IPS-15b (cell line): ENCODE measurements at regions not wholly inside any gene's neighbourhood (a gene's known extent, or its start where the extent isn't known, plus 50 kb on each side); places are given as distances from the start of the nearest gene placed in this dataset.

Experiments
- H3K27me3 ChIP-seq: one replicate; pipeline ENCODE4 v1.6.1; 2013; ENCODE audit warnings: low read length; ENCODE audit not compliant: control insufficient read depth, insufficient read depth
- H3K36me3 ChIP-seq: one replicate; pipeline ENCODE4 v1.6.1; 2013; ENCODE audit warnings: low read length; ENCODE audit not compliant: control insufficient read depth, insufficient read depth
- H3K4me1 ChIP-seq: one replicate; pipeline ENCODE4 v1.6.1; 2013; ENCODE audit warnings: mild to moderate bottlenecking, low read length; ENCODE audit not compliant: control insufficient read depth, insufficient read depth
- H3K4me3 ChIP-seq: one replicate; pipeline ENCODE4 v1.5.1; 2013; ENCODE audit warnings: low read depth, low read length
- H3K9ac ChIP-seq: one replicate; pipeline ENCODE4 v1.6.1; 2013; ENCODE audit warnings: low read depth, mild to moderate bottlenecking, low read length
- H3K9me3 ChIP-seq: one replicate; pipeline ENCODE4 v1.6.1; 2013; ENCODE audit warnings: mild to moderate bottlenecking, low read length; ENCODE audit not compliant: control insufficient read depth, insufficient read depth

- no peaks in the 10 kb centered on the region for H3K36me3 ChIP-seq
- H3K4me1 ChIP-seq, result peaks cover 6% of the 10 kb centered on the region
- no peak overlapping the region for H3K9ac ChIP-seq
- H3K9me3 ChIP-seq, result no peaks in the 10 kb centered on the region
- no peaks in the 10 kb centered on the region for H3K27me3 ChIP-seq
- H3K4me3 ChIP-seq, result no peak overlapping the region
Measured at GRCh38 chr2:64359892-64360657, 93.9 kb upstream of the LGALSL start.

DNA sequence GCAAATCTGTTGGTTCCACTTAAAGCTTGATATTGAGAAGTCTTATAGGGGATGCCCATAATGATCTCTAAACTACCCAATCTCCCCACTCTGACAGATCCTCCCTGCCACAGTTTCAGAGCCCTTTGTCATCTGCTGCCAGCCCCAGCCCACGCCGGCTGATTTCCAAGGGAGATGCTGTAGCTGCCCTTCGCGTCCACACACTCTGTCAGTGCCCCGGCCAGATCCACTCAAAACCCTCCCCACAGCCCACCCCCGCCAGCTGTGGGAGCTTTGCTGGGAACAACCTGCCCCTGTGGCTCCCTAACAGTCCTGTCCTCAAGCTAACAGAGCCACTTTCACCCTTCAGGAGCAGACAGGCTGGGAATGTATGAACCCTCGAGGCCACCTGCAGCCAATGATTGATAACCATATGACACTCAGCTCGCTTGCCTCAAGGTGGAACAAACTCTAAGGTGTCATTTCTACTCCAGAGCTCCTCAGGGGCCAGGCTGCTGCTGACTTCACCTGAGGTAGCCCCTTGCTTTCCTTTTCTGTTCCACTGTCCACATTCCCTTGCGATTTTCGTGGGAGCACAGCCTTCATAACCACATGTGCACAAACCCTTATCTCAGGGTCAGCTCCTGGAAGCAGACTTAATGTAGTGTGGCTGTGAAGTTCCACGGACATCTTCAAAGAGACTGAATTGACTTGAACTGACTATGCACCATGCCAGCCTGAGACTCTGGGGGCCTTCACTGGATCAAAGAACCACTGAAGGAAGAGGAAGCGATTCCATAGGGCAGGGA lies 92.6 kb upstream of the LGALSL start:
- Histone ChIP-seq H3K4me3 (no peak overlapping the region), H3K9ac (no peak overlapping the region), H3K27me3 (no peaks in the 10 kb centered on the region), H3K36me3 (no peaks in the 10 kb centered on the region), H3K9me3 (no peaks in the 10 kb centered on the region), H3K4me1 (peaks cover 6% of the 10 kb centered on the region)

GRCh38 chr2:64362562-64363026 lies 91.4 kb upstream of the LGALSL start:
- no peaks in the 10 kb centered on the region for H3K36me3 ChIP-seq
- no peaks in the 10 kb centered on the region for H3K27me3 ChIP-seq
- no peaks in the 10 kb centered on the region for H3K9me3 ChIP-seq
- H3K4me1 ChIP-seq, result peaks cover 9% of the 10 kb centered on the region
- no peak overlapping the region for H3K4me3 ChIP-seq
- no peak overlapping the region for H3K9ac ChIP-seq

GRCh38 chr2:64363140-64363539 lies 90.8 kb upstream of the LGALSL start:
- Histone ChIP-seq H3K27me3 (no peaks in the 10 kb centered on the region), H3K36me3 (no peaks in the 10 kb centered on the region), H3K9me3 (no peaks in the 10 kb centered on the region), H3K4me3 (no peak overlapping the region), H3K4me1 (peaks cover 9% of the 10 kb centered on the region), H3K9ac (no peak overlapping the region)

DNA sequence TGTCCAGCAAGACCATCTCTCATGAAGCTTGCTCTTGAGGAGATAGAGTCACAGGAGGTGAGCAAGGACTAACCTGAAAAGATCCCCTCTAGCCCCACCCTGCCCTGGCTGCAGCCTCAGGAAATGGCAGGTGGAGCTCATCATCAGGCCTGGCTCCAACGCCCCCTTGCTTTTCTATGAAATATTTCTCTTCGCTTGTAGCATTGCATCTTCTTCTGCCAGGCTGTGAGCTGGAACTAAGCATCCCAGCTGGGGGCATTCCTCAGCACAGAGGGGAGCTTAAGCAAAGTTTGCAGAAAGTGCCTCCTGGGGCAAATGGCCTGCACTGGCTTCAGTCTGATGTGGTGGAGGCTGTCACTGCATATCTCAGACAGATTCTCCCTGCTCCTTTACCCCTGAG lies 90.1 kb upstream of the LGALSL start:
- H3K27me3 ChIP-seq, result no peaks in the 10 kb centered on the region
- H3K9ac ChIP-seq, result no peak overlapping the region
- no peaks in the 10 kb centered on the region for H3K9me3 ChIP-seq
- peaks cover 9% of the 10 kb centered on the region for H3K4me1 ChIP-seq
- no peaks in the 10 kb centered on the region for H3K36me3 ChIP-seq
- H3K4me3 ChIP-seq, result no peak overlapping the region

- H3K36me3 ChIP-seq, result no peaks in the 10 kb centered on the region
- no peak overlapping the region for H3K9ac ChIP-seq
- no peak overlapping the region for H3K4me3 ChIP-seq
- H3K4me1 ChIP-seq, result peaks cover 9% of the 10 kb centered on the region
- no peaks in the 10 kb centered on the region for H3K27me3 ChIP-seq
- no peaks in the 10 kb centered on the region for H3K9me3 ChIP-seq
Measured at GRCh38 chr2:64367444-64368232, 86.3 kb upstream of the LGALSL start.

DNA sequence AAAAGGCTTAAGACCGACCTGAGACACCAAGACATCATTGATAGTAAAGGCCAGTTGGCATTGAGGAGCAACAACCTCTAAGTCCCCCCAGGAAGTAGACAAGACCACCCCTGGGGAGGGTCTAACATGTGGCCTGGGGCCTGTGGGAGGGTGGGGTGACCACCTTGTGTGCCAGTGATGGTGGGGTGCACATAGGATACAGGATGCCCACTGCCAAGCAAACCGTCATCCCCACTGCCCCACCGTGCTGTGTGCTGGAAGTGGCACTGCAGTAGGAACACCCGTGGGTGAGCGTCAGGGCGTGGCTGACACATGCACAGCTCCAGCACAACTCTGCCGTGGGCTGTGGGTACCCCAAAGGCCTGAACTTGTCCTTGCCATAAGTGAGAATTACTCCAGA lies 84.3 kb upstream of the LGALSL start:
- Histone ChIP-seq H3K4me1 (peaks cover 3% of the 10 kb centered on the region), H3K27me3 (no peaks in the 10 kb centered on the region), H3K9ac (no peak overlapping the region), H3K9me3 (no peaks in the 10 kb centered on the region), H3K36me3 (no peaks in the 10 kb centered on the region), H3K4me3 (no peak overlapping the region)

DNA sequence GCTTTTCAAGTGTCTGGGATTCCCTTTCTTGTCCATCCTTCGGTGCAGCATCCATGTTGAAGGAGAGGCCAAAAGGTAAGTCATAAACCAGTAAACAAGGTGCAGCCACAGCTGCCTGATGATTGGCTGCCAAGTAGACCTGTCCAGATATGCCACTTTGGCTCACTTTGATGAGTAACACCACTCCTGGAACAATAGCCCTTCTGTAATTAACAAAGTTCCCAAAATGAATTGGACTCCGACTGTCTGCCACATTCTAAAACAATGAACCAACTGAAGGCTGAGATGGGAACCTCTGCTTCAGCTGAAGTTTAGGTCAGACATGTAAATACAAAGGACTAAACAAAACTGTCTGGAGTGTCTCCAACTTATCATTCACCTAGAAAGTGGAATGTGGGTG lies 82.2 kb upstream of the LGALSL start:
- no peaks in the 10 kb centered on the region for H3K36me3 ChIP-seq
- no peaks in the 10 kb centered on the region for H3K27me3 ChIP-seq
- H3K9ac ChIP-seq, result no peak overlapping the region
- H3K4me3 ChIP-seq, result no peak overlapping the region
- H3K4me1 ChIP-seq, result peaks cover 3% of the 10 kb centered on the region
- H3K9me3 ChIP-seq, result no peaks in the 10 kb centered on the region

DNA sequence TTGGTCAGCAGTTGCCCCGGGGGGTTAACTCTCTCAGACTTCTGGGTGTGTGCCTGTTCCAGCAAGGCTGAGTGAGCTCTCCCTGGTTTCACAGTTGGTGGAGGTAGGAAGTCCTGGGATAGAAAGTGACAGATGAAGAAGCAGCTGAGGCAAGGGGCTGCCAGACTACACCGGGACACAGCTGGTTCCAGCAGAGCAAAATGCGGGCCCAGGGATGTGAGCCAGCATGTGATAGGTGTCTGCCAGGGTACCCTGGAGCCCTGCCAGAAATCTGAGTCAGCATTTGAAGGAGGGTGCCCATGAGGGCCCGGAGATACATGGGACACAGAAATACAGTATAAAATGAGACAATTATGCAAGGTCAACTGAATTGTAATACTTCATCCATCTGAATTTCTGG lies 79.3 kb upstream of the LGALSL start:
- H3K4me3 ChIP-seq, result no peak overlapping the region
- H3K36me3 ChIP-seq, result no peaks in the 10 kb centered on the region
- H3K9me3 ChIP-seq, result no peaks in the 10 kb centered on the region
- no peaks in the 10 kb centered on the region for H3K27me3 ChIP-seq
- no peaks in the 10 kb centered on the region for H3K4me1 ChIP-seq
- H3K9ac ChIP-seq, result no peak overlapping the region

DNA sequence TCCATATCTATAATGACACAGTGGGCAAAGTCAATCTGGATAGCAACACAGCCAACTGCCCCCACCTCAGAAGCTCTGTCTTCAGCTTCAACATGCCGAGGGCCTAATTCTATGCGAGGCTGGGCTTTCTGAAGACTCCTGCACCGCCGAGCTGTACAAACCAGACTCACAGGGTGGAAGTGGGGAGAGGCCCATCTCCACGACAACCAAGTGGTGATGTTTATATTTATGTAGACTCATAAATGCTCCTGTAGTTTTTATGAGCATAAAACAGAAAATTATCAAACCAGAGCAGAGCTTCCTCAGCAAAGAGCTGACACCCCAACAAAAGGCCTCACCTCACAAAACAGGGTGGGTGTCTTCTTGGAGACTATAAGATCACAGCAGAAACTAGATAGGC lies 77.0 kb upstream of the LGALSL start:
- H3K36me3 ChIP-seq, result no peaks in the 10 kb centered on the region
- no peak overlapping the region for H3K4me3 ChIP-seq
- no peaks in the 10 kb centered on the region for H3K4me1 ChIP-seq
- H3K27me3 ChIP-seq, result no peaks in the 10 kb centered on the region
- no peak overlapping the region for H3K9ac ChIP-seq
- no peaks in the 10 kb centered on the region for H3K9me3 ChIP-seq

DNA sequence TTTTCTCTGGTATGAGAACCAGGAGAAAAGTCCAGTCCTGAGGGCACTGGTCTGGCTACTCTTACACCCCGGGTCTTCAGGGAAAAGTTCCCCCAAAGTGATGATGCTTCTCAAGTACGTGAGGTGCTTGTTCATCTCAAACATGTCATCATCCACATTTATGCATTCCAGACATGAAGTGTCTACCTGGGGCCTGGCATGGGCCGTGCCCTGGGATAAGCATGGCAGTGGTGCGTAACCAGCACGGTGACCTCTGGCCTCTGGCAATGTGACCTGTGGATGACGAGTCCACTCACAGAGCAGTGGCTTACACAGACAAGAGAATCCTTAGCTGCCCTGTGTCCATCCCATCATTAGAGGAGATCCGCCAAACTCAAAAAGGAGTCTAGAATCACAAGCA lies 74.8 kb upstream of the LGALSL start:
- Histone ChIP-seq H3K9me3 (no peaks in the 10 kb centered on the region), H3K27me3 (no peaks in the 10 kb centered on the region), H3K4me1 (no peaks in the 10 kb centered on the region), H3K9ac (no peak overlapping the region), H3K36me3 (no peaks in the 10 kb centered on the region), H3K4me3 (no peak overlapping the region)
